D721Med (cell line): ENCODE measurements at regions not wholly inside any gene's neighbourhood (a gene's known extent, or its start where the extent isn't known, plus 50 kb on each side); places are given as distances from the start of the nearest gene placed in this dataset.

Experiments
- DNase-seq: peaks from one replicate; pipeline ENCODE4 v3.0.0; 2011; ENCODE audit warnings: low spot score; ENCODE audit not compliant: insufficient read length
- FAIRE-seq: peaks from 2 replicates; lab custom pipeline; 2011; peaks lifted over from hg19 to GRCh38; lab: Jason Lieb, UNC
- TF ChIP-seq, protein P1 (sequence below): IDR thresholded peaks from 2 replicates; pipeline ENCODE4 v1.5.1; 2012; ENCODE audit warnings: mild to moderate bottlenecking, control low read depth; ENCODE audit not compliant: insufficient read depth; ENCODE audit errors: missing control alignments

DNA sequence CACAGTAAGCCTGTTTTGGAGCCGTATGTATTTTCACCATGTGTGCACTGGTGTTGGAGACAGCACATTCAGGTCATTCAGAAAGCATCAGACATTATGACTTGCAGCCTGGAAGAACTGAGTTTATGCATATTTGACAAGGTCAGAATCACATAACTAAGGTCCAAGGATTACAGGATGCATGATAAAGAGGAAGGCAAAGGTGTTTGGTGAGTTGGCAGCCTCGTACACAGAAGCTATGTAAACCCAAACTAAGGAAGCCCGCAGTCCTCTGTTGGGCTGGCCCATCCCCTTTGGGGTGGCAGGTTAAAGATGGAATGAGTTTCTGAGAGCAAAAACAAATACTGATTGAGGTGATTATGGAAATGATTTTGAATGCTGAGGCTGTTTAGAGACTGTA is 218.4 kb downstream of the KTN1 start:
- DNase-seq (no peak), FAIRE-seq (no peak)
- TF ChIP-seq, protein P1, sequence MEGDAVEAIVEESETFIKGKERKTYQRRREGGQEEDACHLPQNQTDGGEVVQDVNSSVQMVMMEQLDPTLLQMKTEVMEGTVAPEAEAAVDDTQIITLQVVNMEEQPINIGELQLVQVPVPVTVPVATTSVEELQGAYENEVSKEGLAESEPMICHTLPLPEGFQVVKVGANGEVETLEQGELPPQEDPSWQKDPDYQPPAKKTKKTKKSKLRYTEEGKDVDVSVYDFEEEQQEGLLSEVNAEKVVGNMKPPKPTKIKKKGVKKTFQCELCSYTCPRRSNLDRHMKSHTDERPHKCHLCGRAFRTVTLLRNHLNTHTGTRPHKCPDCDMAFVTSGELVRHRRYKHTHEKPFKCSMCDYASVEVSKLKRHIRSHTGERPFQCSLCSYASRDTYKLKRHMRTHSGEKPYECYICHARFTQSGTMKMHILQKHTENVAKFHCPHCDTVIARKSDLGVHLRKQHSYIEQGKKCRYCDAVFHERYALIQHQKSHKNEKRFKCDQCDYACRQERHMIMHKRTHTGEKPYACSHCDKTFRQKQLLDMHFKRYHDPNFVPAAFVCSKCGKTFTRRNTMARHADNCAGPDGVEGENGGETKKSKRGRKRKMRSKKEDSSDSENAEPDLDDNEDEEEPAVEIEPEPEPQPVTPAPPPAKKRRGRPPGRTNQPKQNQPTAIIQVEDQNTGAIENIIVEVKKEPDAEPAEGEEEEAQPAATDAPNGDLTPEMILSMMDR: no peak

DNA sequence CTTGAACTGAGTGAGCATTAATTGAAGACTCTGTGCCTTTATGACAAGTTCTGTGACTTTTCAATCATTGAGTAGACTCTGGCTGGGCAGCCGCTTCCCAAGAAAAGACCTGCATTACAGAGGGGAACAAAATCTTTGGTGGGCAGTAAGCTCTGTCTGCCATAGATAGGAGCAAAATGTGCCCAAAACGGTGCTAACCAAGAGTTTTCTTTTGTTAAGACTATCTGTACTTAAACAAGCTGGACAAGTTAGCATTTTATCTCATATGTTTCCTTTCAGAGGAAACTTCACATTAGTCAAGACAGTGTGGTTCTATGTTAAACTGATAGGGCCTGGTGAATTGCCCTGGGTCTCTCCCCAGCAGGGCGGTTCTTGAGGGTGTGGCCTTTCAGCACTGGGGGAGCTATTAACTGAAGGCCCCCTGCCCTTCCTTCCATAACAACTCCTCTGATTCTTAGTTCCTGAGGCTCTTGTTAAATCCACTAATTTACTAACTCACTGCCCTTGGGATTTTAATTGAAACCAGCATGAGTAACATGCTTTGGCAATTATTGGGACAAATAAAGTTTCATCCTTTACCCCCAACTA is 219.6 kb downstream of the KTN1 start:
- DNase-seq (no peak), FAIRE-seq (no peak)
- TF ChIP-seq, protein P1: no peak

DNA sequence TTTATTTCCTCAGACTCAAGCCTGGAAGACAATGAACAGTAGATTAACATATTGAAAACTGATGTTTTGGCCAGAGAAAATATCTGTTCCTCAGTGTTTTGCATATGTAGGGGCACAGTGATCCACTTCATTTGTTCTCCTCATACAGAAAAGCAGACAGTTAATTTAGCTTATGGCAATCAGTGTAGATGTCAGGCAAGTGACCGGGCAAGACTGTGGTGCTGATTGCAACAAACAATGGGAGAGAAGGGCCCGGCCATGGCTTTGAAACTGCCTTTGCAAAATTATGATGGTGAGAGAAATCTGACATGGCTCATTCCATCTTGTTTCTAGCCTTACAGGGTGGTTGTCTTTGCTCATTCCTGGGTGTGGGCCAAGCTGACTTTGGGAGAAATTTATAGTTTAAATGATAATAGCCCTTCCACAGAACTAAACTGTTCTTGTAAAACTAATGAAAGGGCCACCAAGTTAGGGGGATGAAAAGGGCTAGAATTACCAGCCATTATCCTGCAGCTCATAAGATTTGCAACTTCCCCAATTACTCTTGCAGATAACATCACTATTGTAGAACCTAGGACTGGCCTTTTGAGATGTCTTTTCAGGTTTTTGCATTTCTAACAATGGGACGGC is 220.3 kb downstream of the KTN1 start:
- no peak for FAIRE-seq
- TF ChIP-seq, protein P1: no peak
- no peak for DNase-seq

DNA sequence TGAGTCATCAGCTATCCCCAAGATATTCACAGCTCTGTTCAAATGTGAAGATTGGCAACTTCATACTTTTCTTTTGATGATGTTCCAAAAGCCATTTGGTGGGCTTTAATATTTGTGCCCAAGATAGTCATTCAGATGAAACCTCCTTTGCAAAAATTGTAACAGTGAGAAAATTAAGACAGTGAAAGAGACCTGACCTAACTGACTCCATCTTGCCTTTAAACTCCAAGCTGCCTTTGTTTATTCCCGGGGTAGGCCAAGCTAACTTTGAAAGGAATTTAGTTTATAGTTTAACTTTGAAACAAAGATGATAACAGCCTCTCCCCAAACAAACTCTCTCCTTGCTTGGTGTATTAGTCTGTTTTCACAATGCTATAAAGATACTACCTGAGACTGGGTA is 221.1 kb downstream of the KTN1 start:
- TF ChIP-seq, protein P1: no peak
- no peak for DNase-seq
- no peak for FAIRE-seq

DNA sequence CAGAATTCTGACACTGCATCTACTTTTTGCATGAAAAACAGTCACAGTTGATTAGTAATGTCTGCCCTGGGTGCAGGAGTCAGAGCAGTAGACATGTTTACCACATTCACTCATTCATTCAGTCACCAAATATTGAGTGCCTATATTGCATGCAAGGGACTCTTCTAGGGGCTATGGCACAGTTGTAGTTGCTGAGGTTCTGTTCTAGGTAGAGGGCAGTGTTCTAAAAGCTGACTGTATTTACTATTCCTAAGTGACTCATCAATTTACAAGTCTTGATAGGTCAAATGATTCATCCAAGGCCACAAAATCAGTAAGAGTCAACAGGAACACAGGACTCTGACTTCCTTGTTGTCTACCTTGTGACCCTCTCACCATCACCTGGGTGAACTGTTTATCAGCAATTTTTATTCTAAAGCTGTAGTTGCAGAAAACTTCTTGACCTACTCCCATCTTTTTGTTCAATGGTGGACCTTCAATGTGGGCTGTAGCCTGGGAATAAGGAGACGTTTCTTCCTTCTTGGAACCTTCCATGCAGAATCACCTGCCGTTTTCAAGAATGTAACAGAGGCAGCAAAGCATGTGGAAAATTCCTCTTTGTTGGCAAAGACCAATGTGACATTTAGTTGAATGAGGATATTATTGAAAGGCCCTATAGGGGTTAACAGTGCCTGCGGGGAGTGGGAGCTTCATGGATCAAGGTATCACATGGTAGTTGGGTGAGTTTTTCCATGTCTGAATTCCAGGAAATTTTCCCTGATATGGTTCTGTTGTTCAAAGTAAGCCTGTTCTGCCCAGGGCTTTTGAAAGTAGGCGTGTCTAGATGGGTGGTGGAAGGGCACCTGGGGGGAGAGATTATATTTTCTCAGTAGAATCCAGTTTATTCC is 223.2 kb downstream of the KTN1 start:
- TF ChIP-seq, protein P1: no peak
- FAIRE-seq: no peak
- DNase-seq: no peak

DNA sequence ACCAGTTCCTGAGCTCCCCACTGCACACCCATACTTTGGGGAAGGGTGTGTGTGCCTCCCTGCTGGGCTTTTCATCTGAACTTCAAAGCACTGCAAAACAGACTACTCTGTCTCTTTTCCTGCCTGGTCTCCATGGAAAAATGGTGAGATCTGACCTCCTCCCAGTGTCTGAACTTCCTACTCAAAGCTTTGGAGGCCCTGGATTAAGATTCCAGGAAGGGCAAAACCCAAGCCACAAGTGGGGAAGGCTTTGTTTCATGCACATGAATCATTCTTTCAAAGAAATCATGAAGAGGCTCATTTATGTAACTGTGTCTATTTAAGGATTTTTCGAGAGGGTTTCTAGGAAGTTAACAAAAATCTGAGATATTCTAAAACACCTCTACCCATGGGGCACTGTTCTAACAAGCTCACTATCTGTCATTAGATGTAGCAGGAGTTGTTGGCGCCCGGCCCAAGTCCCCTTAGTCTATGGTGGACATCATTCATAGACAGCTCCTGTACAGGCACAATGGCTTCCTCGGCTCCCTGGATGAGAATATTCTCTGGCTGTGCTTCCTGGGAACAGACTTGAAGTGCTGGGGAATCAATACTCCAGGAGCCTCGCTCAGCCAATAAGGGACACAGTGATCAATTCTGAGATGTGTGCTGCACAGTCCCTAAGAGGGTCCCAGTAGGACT is 224.0 kb downstream of the KTN1 start:
- no peak for DNase-seq
- TF ChIP-seq, protein P1: no peak
- no peak for FAIRE-seq
